ENCODE measurements at regions not wholly inside any gene's neighbourhood (a gene's known extent, or its start where the extent isn't known, plus 50 kb on each side); places are given as distances from the start of the nearest gene placed in this dataset.
"Not testable (repeated sequence)": the region's sequence is repeated elsewhere in the genome, so short reads cannot be mapped to it uniquely, and the experiment has no call there.

- DNase-seq (ENCODE audit: low spot score) = no peak
These were observed 210.8 kb upstream of the PLD5 start for GRCh38 chr1:242735323-242735722.

GRCh38 chr1:242731446-242731845 is 206.9 kb upstream of the PLD5 start:
- DNase-seq (ENCODE audit: low spot score) = no peak

GRCh38 chr1:242728696-242729095 is 204.2 kb upstream of the PLD5 start:
- no peak for DNase-seq (ENCODE audit: low spot score)

GRCh38 chr1:242723044-242723716 is 198.7 kb upstream of the PLD5 start:
- no peak for DNase-seq (ENCODE audit: low spot score)

GRCh38 chr1:242718967-242719366 is 194.5 kb upstream of the PLD5 start:
- no peak for DNase-seq (ENCODE audit: low spot score)

DNA sequence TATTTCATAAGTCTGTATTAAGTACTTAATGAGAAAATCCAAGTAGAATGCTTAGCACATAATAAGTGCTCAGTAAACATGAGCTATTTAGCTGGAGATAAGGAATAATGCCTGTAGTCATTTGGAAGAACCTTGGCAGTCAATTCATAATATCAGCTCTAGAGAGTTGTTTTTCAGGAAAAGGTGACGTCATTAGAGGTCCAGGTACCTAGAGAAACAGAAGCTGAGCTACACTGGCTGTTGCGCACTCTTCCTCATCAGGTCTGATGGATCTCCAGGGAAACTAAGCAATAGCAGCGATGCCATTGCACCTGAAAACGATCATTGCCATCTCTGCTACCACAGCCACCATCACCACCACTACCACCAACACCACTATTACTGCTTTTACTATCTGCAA is 187.8 kb upstream of the PLD5 start:
- no peak for DNase-seq (ENCODE audit: low spot score)

DNA sequence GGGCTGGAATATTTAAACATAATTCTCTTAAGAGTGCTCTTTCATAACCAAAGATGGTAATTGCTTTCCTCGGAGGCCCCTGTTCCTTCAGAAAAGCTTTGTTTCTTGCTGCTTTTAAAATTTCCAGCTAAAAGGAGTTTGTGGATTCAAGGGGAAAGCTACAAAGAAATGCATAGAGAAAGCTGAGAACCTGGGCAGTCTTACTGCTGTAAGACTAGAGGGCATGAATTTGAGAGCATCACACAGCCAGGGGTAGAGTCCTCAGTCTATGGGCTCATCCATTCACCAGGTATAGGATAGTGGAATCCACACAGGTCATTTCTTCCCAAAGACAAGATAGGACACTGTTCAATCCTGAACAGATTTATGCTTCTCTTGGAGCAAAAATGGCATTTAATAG is 186.3 kb upstream of the PLD5 start:
- DNase-seq (ENCODE audit: low spot score) = no peak

DNA sequence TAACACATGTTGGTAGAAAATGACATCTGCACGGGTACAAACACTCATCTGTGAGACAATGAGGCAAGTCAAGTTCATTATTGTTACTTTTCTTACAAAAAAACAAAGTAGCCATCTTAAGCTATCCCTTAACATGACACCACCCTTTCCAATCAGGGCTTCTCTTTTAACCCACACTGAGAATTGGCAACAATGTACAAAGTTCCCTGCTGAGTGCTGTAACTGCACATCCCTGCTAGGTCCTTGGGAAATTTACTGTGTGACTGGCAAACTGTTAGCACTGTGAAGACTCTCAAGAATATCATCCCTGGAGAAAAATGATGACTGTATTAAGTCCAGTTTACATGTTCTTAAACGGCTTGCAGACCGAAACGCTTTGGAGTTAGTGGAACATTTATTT is 185.8 kb upstream of the PLD5 start:
- no peak for DNase-seq (ENCODE audit: low spot score)

GRCh38 chr1:242703467-242703866 is 179.0 kb upstream of the PLD5 start:
- no peak for DNase-seq (ENCODE audit: low spot score)

- DNase-seq (ENCODE audit: low spot score) = no peak
These were observed 168.5 kb upstream of the PLD5 start for GRCh38 chr1:242692988-242693387.

DNA sequence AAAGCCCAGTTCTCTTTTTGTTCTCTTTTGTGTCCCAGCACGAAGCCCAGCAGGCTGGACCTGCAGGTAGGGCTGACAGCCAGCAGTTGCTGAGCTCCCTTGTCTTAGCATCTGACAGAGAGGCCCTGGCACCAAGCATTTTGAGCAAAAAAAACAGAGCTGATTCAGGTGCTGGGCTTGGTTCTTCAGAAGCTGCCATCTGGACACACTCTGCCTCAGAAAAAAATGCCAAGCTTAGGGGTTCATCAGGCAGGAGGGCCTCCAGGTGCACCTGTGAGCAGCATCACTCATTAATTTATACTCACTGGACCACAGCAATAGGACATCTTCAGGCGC is 167.1 kb upstream of the PLD5 start:
- no peak for DNase-seq (ENCODE audit: low spot score)

- no peak for DNase-seq (ENCODE audit: low spot score)
These were observed 166.5 kb upstream of the PLD5 start for GRCh38 chr1:242690849-242691609.

DNA sequence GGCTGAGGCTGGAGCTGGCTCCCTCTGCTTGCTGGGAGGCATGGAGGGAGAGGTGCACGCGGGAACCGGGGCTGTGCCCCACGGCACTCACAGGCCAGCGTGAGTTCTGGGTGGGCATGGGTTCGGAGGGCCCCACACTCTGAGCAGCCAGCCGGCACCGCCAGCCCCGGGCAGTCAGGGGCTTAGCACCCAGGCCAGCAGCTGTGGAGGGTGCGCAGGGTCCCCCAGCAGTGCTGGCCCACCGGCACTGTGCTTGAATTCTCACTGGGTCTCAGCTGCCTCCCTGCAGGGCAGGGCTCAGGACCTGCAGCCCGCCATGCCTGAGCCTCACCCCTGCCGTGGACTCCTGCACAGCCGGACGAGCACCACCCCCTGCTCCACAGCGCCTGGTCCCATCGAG is 164.9 kb upstream of the PLD5 start:
- no peak for DNase-seq (ENCODE audit: low spot score)

DNA sequence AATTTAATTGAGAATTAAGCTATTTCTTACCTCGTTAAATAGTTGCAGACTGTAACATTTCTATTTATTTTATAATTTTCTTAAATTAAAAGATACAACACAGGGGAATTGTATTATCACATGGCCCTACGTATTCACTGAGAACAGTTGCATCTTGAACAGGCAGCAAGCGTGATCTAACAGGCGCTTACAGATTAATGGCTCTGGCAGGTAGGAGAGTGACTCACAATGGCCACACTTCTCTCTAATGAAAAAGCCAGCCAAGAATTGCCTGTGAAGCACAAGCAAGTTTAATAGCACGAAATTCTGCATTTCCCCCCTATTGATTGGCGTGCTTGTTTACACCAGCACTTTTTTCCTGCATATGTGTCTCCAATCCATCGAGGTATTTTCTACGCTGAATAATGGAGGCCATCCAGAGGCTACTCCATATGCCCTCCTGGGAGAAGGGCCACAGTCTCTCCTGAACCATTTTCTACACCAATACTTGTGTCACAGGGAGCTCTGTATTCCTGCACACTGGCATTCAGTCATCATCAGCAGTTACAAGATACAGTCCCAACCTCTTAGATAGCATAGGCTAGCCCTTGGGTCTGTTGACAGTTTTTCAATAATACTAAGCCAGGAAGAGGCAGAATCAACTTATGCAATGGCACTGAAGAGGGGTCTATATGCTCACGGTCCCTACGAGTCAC is 150.6 kb upstream of the PLD5 start:
- no peak for DNase-seq (ENCODE audit: low spot score)

DNA sequence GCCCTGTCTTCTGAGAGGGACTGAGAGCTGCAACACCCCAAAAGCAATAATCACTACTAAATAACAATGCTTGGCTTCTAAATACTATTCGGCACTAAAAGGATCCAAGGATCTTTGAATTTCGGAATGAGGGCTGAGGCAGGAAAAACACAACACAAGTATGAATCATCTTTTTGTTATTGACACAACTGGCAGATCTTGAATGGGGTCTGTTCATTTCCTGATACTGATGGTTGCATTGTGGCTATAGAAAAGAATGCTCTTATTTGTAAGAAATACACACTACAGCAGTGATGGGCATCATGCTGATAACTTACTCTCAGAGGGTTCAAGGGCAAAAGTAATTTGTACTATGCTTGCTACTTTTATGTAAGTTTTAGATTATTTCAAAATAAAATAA is 149.2 kb upstream of the PLD5 start:
- no peak for DNase-seq (ENCODE audit: low spot score)

GRCh38 chr1:242673165-242673564 is 148.7 kb upstream of the PLD5 start:
- DNase-seq (ENCODE audit: low spot score) = not testable (repeated sequence)

GRCh38 chr1:242670019-242670418 is 145.5 kb upstream of the PLD5 start:
- no peak for DNase-seq (ENCODE audit: low spot score)

DNA sequence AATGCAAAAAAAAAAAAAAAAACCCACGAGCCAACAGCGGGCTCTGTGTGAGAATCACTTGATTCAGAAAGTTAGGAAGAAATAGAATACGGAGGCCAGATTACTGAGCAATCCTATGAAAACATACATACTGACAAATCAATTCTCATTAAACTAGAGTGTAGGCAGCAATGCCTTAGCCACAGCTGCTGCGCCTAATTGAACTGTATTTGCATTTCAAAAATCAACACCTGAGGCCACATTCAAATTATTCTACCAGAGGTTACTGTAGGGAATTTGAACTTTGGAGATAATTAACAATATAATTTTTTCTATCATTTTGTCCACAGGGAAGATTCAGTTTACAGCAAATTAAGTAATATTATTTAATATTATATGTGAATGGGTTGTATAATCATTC is 138.4 kb upstream of the PLD5 start:
- no peak for DNase-seq (ENCODE audit: low spot score)

DNA sequence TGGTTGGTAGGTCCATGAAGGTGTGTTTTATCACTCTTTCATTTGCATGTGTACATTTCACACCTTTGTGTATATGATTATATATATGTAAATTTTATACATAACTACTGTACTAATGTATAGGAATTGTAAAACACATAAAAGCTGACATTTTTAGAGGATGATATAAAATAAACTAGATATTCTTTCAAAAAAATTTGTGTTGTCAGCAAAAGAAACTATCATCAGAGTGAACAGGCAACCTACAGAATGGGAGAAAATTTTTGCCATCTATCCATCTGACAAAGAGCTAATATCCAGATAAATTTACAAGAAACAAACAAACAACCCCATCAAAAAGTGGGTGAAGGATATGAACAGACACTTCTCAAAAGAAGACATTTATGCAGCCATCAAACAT is 129.3 kb upstream of the PLD5 start:
- not testable (repeated sequence) for DNase-seq (ENCODE audit: low spot score)

DNA sequence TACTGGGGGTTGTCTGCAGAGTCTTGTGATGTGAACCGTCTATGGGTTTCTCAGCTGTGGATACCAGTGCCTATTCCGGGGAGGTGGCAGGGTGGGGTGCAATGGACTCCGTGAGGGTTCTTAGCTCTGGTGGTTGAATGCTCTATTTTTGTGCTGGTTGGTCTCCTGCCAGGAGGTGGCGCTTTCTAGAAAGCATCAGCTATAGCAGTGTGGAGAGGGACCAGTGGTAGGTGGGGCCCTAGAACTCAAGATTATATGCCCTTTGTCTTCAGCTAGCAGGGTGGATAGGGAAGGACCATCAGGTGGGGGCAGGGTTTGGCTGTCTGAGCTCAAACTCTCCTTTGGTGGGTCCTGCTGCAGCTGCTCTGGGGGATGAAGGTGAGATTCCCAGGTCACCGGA is 127.3 kb upstream of the PLD5 start:
- DNase-seq (ENCODE audit: low spot score) = no peak

GRCh38 chr1:242641461-242641860 is 117.0 kb upstream of the PLD5 start:
- DNase-seq (ENCODE audit: low spot score) = no peak

GRCh38 chr1:242639104-242639503 is 114.6 kb upstream of the PLD5 start:
- DNase-seq (ENCODE audit: low spot score) = no peak

- DNase-seq (ENCODE audit: low spot score) = no peak
These were observed 110.2 kb upstream of the PLD5 start for GRCh38 chr1:242634732-242635131.
